Testis (tissue), 2 donors: ENCODE measurements at regions not wholly inside any gene's neighbourhood (a gene's known extent, or its start where the extent isn't known, plus 50 kb on each side); places are given as distances from the start of the nearest gene placed in this dataset.

Experiments
- DNase-seq: peaks from one replicate; pipeline ENCODE4 v3.0.0-alpha.2; 2019
- H3K27ac ChIP-seq, 2 donors: fragments of 200-600 bp; sonication (generic); one replicate each; pipeline ENCODE4 v1.5.1; 2019
- H3K27me3 ChIP-seq: fragments of 200-600 bp; sonication (generic); one replicate; pipeline ENCODE4 v1.5.1; 2019
- H3K36me3 ChIP-seq: fragments of 200-600 bp; sonication (generic); one replicate; pipeline ENCODE4 v1.5.1; 2017; ENCODE audit warnings: low read depth; ENCODE audit errors: missing control alignments
- H3K4me1 ChIP-seq: fragments of 200-600 bp; sonication (generic); one replicate; pipeline ENCODE4 v1.5.1; 2019
- H3K4me3 ChIP-seq, 2 donors: fragments of 200-600 bp; sonication (generic); one replicate each; pipeline ENCODE4 v1.5.1; 2017 to 2019
- H3K9me3 ChIP-seq: fragments of 200-600 bp; sonication (generic); one replicate; pipeline ENCODE4 v1.5.1; 2017
- POLR2A ChIP-seq: fragments of 450-650 bp; IDR thresholded peaks from one replicate; pipeline ENCODE4 v1.6.1; 2017; ENCODE audit warnings: antibody characterized with exemption, mild to moderate bottlenecking, moderate library complexity
- WGBS, 2 donors: methylation state at CpG; one replicate each; pipeline ENCODE4 v1.1.5; 2018; 5-methylcytosine and 5-hydroxymethylcytosine counted together
- intact Hi-C: fragments of 100-400 bp; cut with DNase I; formaldehyde crosslinking; loops from one replicate; pipeline ENCODE4 v1.15.1; 2023; ENCODE audit warnings: low total_unique reads
- small RNA-seq, 2 donors: library from RNA; depleted of rRNA; stranded (forward); fragments of <200 nt; gene quantifications; one replicate each; pipeline ENCODE3, GENCODE V24; 2016
- TF ChIP-seq, protein P1 (sequence below), 3 experiments: fragments of 450-650 bp in 2 of 3; fragments of 200-600 bp in 1 of 3; sonication (generic) in 1 of 3; IDR thresholded peaks; one replicate each; pipeline ENCODE4 v1.5.1; 2016 to 2019; ENCODE audit warnings: antibody characterized with exemption in 3 of 3, mild to moderate bottlenecking in 2 of 3, moderate library complexity in 1 of 3

DNA sequence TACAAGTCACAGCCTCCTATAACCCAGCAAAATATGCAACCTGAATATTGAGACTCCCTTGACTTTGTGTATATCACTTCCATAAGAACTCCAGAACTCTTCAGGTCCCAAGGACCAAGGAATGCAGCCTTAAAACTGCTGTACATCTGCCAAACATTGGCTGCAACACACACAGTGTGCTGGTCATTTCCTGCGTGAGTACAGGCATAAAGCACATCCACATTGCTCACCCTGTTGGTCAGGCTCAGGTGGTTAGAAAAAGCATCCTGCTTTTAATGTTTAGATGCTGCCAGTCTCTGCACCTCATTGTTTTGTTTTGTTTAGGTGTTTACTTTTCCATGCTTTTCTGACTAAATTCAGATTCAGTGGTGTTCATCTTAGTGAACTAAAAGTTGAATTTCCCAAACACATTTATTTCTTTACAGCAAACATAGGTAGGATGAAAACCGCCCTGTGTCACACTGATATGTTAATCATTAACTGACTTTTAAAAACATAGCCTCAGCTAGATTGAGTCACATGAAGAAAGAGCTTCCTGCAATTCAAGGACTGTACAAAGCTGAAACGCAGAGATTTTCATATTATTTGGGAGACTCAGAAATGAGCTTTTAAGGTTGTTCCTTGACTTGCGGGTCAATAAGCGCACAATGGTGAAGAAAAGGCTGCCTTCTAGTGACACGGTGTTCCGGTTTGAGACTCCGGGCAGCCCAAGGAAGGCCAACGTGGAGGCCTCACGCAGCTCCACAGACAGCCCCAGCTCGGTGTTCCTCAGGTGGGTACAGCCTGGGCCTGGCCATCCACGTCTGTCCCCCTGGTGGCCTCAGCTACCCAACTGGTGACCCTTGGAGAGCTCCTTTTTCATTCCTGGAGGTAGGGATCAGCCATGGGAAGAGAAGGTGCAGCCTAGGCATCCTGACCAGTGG is 52.2 kb upstream of the GRAMD2B start:
- no peak for TF ChIP-seq POLR2A
- TF ChIP-seq, protein P1, sequence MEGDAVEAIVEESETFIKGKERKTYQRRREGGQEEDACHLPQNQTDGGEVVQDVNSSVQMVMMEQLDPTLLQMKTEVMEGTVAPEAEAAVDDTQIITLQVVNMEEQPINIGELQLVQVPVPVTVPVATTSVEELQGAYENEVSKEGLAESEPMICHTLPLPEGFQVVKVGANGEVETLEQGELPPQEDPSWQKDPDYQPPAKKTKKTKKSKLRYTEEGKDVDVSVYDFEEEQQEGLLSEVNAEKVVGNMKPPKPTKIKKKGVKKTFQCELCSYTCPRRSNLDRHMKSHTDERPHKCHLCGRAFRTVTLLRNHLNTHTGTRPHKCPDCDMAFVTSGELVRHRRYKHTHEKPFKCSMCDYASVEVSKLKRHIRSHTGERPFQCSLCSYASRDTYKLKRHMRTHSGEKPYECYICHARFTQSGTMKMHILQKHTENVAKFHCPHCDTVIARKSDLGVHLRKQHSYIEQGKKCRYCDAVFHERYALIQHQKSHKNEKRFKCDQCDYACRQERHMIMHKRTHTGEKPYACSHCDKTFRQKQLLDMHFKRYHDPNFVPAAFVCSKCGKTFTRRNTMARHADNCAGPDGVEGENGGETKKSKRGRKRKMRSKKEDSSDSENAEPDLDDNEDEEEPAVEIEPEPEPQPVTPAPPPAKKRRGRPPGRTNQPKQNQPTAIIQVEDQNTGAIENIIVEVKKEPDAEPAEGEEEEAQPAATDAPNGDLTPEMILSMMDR (IDR thresholded peaks at IDR 0.05), result no peak
- H3K4me1 ChIP-seq, result no peaks in the 10 kb centered on the region
- intact Hi-C loops, result no loop called here
- no peaks in the 10 kb centered on the region for H3K9me3 ChIP-seq
- no peak overlapping the region for H3K4me3 ChIP-seq
- no peaks in the 10 kb centered on the region for H3K27me3 ChIP-seq
- no peaks in the 10 kb centered on the region for H3K36me3 ChIP-seq
- 87 to 91% methylated on average over 10 to 12 of the region's 12 CpGs for WGBS, 2 donors
- H3K27ac ChIP-seq, result no peak overlapping the region
- DNase-seq, result no peak

DNA sequence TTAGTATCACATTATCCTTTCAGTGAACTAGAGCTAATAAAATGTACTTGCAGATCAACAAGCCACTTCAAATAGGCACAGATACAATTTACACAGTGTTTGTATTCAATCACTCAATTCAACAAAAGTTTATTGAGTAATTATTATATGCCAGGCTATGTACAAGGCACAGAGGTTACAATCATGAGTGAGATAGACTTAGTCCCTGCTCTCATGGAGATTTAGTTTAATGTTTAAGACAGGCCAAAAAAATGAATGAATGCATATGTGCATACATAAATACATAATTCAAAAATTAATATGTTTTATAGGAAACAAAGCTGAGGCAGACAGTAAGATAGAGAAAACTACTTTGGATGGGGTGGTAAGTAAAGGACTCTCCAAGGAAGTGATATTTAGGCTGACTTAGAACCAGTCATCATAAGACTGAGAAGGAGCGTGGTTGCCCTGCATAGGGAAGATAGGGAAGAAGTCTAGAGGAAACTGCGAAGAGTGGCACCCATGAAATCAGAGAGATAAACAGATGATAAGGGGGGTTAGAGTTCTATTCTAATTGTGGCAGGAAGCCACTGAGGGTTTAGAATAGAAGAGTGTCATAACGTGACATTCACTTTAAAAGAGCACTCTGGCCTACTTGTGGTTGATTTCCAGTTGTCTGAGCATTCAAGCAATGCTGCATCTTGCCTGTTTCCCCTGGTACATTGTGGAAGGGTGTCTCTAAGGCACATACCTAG is 49.7 kb upstream of the GRAMD2B start:
- WGBS, 2 donors, result 83 to 89% methylated on average over 3 of the region's 3 CpGs
- H3K4me3 ChIP-seq, result no peak overlapping the region
- TF ChIP-seq POLR2A, result no peak
- TF ChIP-seq, protein P1 (IDR thresholded peaks at IDR 0.05), result no peak
- H3K27ac ChIP-seq, result no peak overlapping the region
- no peak for DNase-seq
- intact Hi-C loops, result no loop called here
- no peaks in the 10 kb centered on the region for H3K4me1 ChIP-seq
- no peaks in the 10 kb centered on the region for H3K36me3 ChIP-seq
- no peaks in the 10 kb centered on the region for H3K9me3 ChIP-seq
- H3K27me3 ChIP-seq, result no peaks in the 10 kb centered on the region

Small RNAs in the stretch of these regions (small RNA-seq; reads per million reads assigned to genes)
- gene HMGB1P22 (0 reads per million in 2 donors), gene RN7SKP117 (0 reads per million in 2 donors)
